Pancreas (tissue), 10 donors: ENCODE measurements at regions not wholly inside any gene's neighbourhood (a gene's known extent, or its start where the extent isn't known, plus 50 kb on each side); places are given as distances from the start of the nearest gene placed in this dataset.

Experiments used
- ATAC-seq, 4 donors: fragments of 200-7000 bp; cut with Tn5 transposase; one replicate each; pipeline versions ENCODE4 v1.8.0 to v1.9.1; 2020; ENCODE audit warnings: mild to moderate bottlenecking in 4 of 4, moderate library complexity in 4 of 4
- DNase-seq, 6 donors: peaks; one replicate each; pipeline ENCODE4 v3.0.0-alpha.2; 2020
- FAIRE-seq: peaks from 2 replicates; lab custom pipeline; 2012; peaks lifted over from hg19 to GRCh38; lab: Jason Lieb, UNC
- H3K27ac ChIP-seq, 4 donors: fragments of 200-600 bp; sonication (generic); 1 replicate in 3 of 4; 2 replicates in 1 of 4; pipeline versions ENCODE4 v1.5.0 to v1.8.0; 2020
- H3K27me3 ChIP-seq, 4 donors: fragments of 200-600 bp; one replicate each; pipeline ENCODE4 v1.8.0; 2021
- H3K36me3 ChIP-seq, 3 donors: fragments of 200-600 bp; sonication (generic) in 1 of 3; one replicate each; pipeline versions ENCODE4 v1.5.0 to v1.8.0; 2020 to 2021
- H3K4me1 ChIP-seq, 3 donors: fragments of 200-600 bp; one replicate each; pipeline ENCODE4 v1.8.0; 2021
- H3K4me3 ChIP-seq, 4 donors: fragments of 200-600 bp; sonication (generic) in 2 of 4; one replicate each; pipeline versions ENCODE4 v1.5.0 to v1.8.0; 2020 to 2021
- H3K9me3 ChIP-seq, 4 donors: fragments of 200-600 bp; one replicate each; pipeline ENCODE4 v1.8.0; 2021
- WGBS, 2 donors: extraction: QIAGEN DNeasy Blood & Tissue Kit; methylation state at CpG; one replicate each; pipeline ENCODE4 v1.1.7; 2013; 5-methylcytosine and 5-hydroxymethylcytosine counted together
- intact Hi-C, 3 donors: fragments of 100-400 bp; cut with DNase I; formaldehyde crosslinking; loops; one replicate each; pipeline versions ENCODE4 v1.11.1 to v1.14.2; 2022
- TF ChIP-seq, protein P1 (sequence below), 4 donors: fragments of 200-600 bp; sonication (generic) in 3 of 4; IDR thresholded peaks; one replicate each; pipeline versions ENCODE4 v1.5.0 to v1.8.0; 2021; ENCODE audit warnings: antibody characterized with exemption in 4 of 4
- donor health status: healthy with polysubstance abuse.
- donor health status: DM: no; HTN: no; CAD: no; lungs with moderate emphysema.
- donor health status: DM: no; HTN: no; CAD: no.
- donor health status: control.
- donor health status: control.
- donor health status: Bipolar disorder and iron deficiency.
- donor health status: DM: yes; HTN: yes; CAD: no.
- donor health status: DM: no; HTN: no; CAD: no.
- donor health status: DM: no; HTN: no; CAD: no.
- donor health status: DM: yes; HTN: yes; CAD: no.

DNA sequence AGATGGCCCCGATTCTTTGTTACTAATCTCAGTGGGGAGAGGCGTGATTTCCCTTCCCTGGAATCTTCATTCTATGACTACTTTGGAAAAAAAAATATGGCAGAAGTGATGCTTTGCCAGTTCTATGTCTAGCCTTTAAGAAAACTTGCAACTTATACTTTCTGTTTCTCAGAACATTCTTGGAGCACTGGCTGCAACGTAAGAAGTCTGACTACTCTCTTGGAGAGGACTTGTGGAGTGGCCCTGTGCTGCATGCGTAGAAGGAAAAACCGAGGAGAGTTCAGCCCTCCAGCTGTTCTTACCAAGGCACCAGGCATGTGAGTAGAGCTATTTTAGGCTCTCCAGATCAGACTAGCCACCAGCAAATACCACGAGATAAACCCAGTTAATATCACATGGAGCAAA, 77.6 kb upstream of the STXBP5 start:
- no peak for ATAC-seq
- TF ChIP-seq, protein P1, sequence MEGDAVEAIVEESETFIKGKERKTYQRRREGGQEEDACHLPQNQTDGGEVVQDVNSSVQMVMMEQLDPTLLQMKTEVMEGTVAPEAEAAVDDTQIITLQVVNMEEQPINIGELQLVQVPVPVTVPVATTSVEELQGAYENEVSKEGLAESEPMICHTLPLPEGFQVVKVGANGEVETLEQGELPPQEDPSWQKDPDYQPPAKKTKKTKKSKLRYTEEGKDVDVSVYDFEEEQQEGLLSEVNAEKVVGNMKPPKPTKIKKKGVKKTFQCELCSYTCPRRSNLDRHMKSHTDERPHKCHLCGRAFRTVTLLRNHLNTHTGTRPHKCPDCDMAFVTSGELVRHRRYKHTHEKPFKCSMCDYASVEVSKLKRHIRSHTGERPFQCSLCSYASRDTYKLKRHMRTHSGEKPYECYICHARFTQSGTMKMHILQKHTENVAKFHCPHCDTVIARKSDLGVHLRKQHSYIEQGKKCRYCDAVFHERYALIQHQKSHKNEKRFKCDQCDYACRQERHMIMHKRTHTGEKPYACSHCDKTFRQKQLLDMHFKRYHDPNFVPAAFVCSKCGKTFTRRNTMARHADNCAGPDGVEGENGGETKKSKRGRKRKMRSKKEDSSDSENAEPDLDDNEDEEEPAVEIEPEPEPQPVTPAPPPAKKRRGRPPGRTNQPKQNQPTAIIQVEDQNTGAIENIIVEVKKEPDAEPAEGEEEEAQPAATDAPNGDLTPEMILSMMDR (IDR thresholded peaks at IDR 0.05) = no peak
- no peaks in the 10 kb centered on the region for H3K9me3 ChIP-seq
- FAIRE-seq = no peak
- H3K4me1 ChIP-seq = no peaks in the 10 kb centered on the region
- 82 to 85% methylated on average over 6 of the region's 6 CpGs for WGBS, 2 donors
- no peaks in the 10 kb centered on the region for H3K27me3 ChIP-seq
- H3K4me3 ChIP-seq = no peak overlapping the region
- no peaks in the 10 kb centered on the region for H3K36me3 ChIP-seq
- no peak overlapping the region for H3K27ac ChIP-seq
- DNase-seq = no peak
- intact Hi-C loops = no loop called here

DNA sequence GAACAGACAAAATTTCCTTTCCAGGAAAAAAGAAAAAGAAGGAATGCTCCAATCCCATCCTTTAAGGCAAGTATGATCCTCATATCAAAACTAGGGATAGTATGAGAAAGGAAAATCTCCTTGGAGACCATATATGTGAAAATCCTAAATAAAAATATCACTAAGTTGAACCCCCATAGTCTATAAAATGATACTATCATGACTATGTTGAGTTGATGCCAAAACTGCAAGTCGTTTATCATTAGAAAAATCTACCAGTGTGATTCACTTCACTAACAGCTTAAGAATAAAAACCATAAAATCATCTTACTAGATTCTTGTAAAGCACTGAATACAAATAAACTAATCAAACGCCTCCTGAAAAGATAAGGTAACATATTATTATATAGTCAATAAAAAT, 76.6 kb upstream of the STXBP5 start:
- Histone ChIP-seq H3K27ac (no peak overlapping the region), H3K9me3 (no peaks in the 10 kb centered on the region), H3K36me3 (no peaks in the 10 kb centered on the region), H3K4me1 (no peaks in the 10 kb centered on the region), H3K4me3 (no peak overlapping the region), H3K27me3 (no peaks in the 10 kb centered on the region)
- FAIRE-seq (peak; percentile 56), ATAC-seq (no peak), DNase-seq (no peak)
- 66 to 79% methylated on average over 2 of the region's 2 CpGs for WGBS, 2 donors
- TF ChIP-seq, protein P1 (IDR thresholded peaks at IDR 0.05) = no peak
- intact Hi-C loops = no loop called here

DNA sequence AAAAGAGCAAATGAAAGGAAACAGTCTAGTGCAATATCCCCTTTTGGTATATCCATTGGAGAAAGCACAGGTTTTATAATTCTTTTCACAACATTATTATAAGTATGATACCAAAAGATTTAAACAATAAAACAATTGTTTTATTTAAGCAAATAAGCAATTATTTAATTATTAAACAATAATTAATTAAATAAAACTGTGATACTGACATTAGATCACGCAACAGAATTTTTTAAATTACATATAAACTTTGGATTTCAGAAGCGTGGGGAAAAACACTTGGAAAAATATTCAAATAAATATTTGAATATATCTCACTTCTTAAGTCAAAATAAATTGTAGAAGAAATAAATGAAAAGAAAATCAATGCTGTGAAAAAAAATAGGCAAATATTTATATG, 76.2 kb upstream of the STXBP5 start:
- WGBS, 2 donors = 95 to 97% methylated on average over 2 of the region's 2 CpGs
- H3K4me1 ChIP-seq = no peaks in the 10 kb centered on the region
- no peak overlapping the region for H3K4me3 ChIP-seq
- ATAC-seq (no peak), FAIRE-seq (peak; percentile 63), DNase-seq (no peak)
- intact Hi-C loops = no loop called here
- no peaks in the 10 kb centered on the region for H3K27me3 ChIP-seq
- TF ChIP-seq, protein P1 (IDR thresholded peaks at IDR 0.05) = no peak
- H3K9me3 ChIP-seq = no peaks in the 10 kb centered on the region
- H3K36me3 ChIP-seq = no peaks in the 10 kb centered on the region
- H3K27ac ChIP-seq = no peak overlapping the region

DNA sequence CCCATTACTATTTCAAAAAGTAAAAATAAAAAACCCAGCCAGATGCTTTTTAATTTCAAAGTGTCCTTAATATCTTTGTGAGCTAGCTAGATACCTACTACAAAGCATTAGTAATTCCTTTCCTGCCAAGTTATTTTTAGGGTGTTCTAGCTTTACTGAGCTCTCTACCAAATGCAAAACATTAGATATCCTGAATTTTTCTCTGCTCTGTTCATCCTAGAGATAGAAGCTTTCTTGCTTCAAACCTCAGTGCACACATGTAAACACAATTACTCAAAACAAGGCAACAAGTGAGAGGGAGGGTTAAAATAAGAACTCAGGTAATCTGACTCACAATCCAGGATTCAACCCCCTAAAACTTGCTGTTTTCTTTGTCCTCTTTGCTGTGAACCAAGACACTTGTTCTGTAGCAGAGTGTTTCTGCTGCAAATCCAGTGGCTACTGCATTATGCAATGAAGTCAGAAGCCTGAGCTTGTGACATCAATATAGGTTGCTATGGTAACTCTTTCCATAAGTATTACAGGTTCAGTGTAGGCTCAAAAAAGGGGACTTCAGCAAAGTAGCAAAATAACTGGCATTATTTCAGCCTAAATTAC, 72.6 kb upstream of the STXBP5 start:
- H3K27ac ChIP-seq = no peak overlapping the region
- no peak for DNase-seq
- H3K4me1 ChIP-seq = no peaks in the 10 kb centered on the region
- TF ChIP-seq, protein P1 (IDR thresholded peaks at IDR 0.05) = no peak
- H3K36me3 ChIP-seq = no peaks in the 10 kb centered on the region
- no peaks in the 10 kb centered on the region for H3K27me3 ChIP-seq
- no peaks in the 10 kb centered on the region for H3K9me3 ChIP-seq
- ATAC-seq = peak in 3 of 4 donors; percentile 20 to 68 (median 47)
- FAIRE-seq = no peak
- intact Hi-C loops = no loop called here
- no peak overlapping the region for H3K4me3 ChIP-seq

DNA sequence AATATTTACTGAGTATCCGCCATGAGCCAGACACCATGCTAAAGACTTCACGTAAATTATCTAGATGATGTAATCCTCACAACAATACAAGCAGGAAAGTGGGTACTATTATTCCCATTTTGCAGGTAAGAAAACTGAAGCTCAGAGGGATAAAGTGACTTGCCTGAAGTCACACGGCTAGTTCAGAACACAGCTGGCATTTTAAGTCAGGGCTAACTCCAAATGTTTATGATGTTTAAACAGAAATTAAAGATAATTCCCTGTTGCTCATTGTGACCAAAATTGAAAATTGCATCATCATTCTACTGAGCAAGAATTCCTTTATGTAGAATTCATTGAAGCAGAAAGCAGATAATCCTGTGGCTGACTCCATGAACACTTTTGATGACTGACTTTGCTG, 71.3 kb upstream of the STXBP5 start:
- Histone ChIP-seq H3K36me3 (no peaks in the 10 kb centered on the region), H3K27me3 (no peaks in the 10 kb centered on the region), H3K9me3 (no peaks in the 10 kb centered on the region), H3K27ac (no peak overlapping the region), H3K4me3 (no peak overlapping the region), H3K4me1 (no peaks in the 10 kb centered on the region)
- intact Hi-C loops = no loop called here
- TF ChIP-seq, protein P1 (IDR thresholded peaks at IDR 0.05) = no peak
- 65 to 76% methylated on average over 3 of the region's 3 CpGs for WGBS, 2 donors
- DNase-seq = no peak
- ATAC-seq = no peak
- no peak for FAIRE-seq
